H1 (cell line): ENCODE measurements at regions not wholly inside any gene's neighbourhood (a gene's known extent, or its start where the extent isn't known, plus 50 kb on each side); places are given as distances from the start of the nearest gene placed in this dataset.

Source experiments
- BCL11A ChIP-seq, 2 experiments: IDR thresholded peaks; one replicate each; pipeline ENCODE4 v1.6.1; 2011; ENCODE audit warnings: low read depth in 2 of 2, low read length in 2 of 2, mild to moderate bottlenecking in 2 of 2
- POLR2AphosphoS5 ChIP-seq: IDR thresholded peaks from 2 replicates; pipeline ENCODE4 v1.6.1; 2011; ENCODE audit warnings: low read depth, low read length
- TEAD4 ChIP-seq: IDR thresholded peaks from 2 replicates; pipeline ENCODE4 v1.6.1; 2012; ENCODE audit warnings: low read depth, low read length, inconsistent platforms, mixed read lengths
- ZNF274 ChIP-seq: IDR thresholded peaks from 2 replicates; pipeline ENCODE4 v1.7.0; 2012; ENCODE audit warnings: low read length, borderline replicate concordance; ENCODE audit errors: extremely low read depth

GRCh38 chr10:71072131-71072822, 140.1 kb upstream of the UNC5B start:
- TF ChIP-seq TEAD4 (no peak), BCL11A (IDR thresholded peaks at IDR 0.05; ENCODE audit: low read depth in 2 of 2, low read length in 2 of 2) (no peak), POLR2AphosphoS5 (no peak), ZNF274 (no peak)
